ENCODE measurements at regions not wholly inside any gene's neighbourhood (a gene's known extent, or its start where the extent isn't known, plus 50 kb on each side); places are given as distances from the start of the nearest gene placed in this dataset.

GRCh38 chr9:94479757-94480156 lies 75.1 kb upstream of the PCAT7 start:
- TF ChIP-seq CTCF (IDR thresholded peaks at IDR 0.05; ENCODE audit: extremely low read depth, missing control alignments): no peak
- DNase-seq (ENCODE audit: low spot score): no peak

- no peak for TF ChIP-seq CTCF (IDR thresholded peaks at IDR 0.05; ENCODE audit: extremely low read depth, missing control alignments)
- no peak for DNase-seq (ENCODE audit: low spot score)
Measured at GRCh38 chr9:94480205-94480604, 74.7 kb upstream of the PCAT7 start.

GRCh38 chr9:94482110-94482509 lies 72.8 kb upstream of the PCAT7 start:
- DNase-seq (ENCODE audit: low spot score): no peak
- TF ChIP-seq CTCF (IDR thresholded peaks at IDR 0.05; ENCODE audit: extremely low read depth, missing control alignments): no peak

- no peak for TF ChIP-seq CTCF (IDR thresholded peaks at IDR 0.05; ENCODE audit: extremely low read depth, missing control alignments)
- no peak for DNase-seq (ENCODE audit: low spot score)
Measured at GRCh38 chr9:94490465-94490864, 64.4 kb upstream of the PCAT7 start.

GRCh38 chr9:94492125-94492524 lies 62.8 kb upstream of the PCAT7 start:
- DNase-seq (ENCODE audit: low spot score): peak; percentile 18

- no peak for TF ChIP-seq CTCF (IDR thresholded peaks at IDR 0.05; ENCODE audit: extremely low read depth, missing control alignments)
- no peak for DNase-seq (ENCODE audit: low spot score)
Measured at GRCh38 chr9:94498801-94499453, 56.0 kb upstream of the PCAT7 start.

- no peak for DNase-seq (ENCODE audit: low spot score)
- TF ChIP-seq CTCF (IDR thresholded peaks at IDR 0.05; ENCODE audit: extremely low read depth, missing control alignments): no peak
Measured at GRCh38 chr9:94504358-94504757, 50.5 kb upstream of the PCAT7 start.
